Tibial nerve (tissue), 3 donors: ENCODE measurements at regions not wholly inside any gene's neighbourhood (a gene's known extent, or its start where the extent isn't known, plus 50 kb on each side); places are given as distances from the start of the nearest gene placed in this dataset.

Experiments
- POLR2A ChIP-seq, 2 donors: fragments of 450-650 bp; IDR thresholded peaks; one replicate each; pipeline ENCODE4 v1.6.1; 2017; ENCODE audit warnings: antibody characterized with exemption in 2 of 2, mild to moderate bottlenecking in 2 of 2, moderate library complexity in 2 of 2
- TF ChIP-seq, protein P1 (sequence below), 5 experiments: fragments of 200-600 bp in 3 of 5; fragments of 450-650 bp in 2 of 5; sonication (generic) in 3 of 5; IDR thresholded peaks; one replicate each; pipeline ENCODE4 v1.5.1; 2016 to 2019; ENCODE audit warnings: antibody characterized with exemption in 5 of 5, mild to moderate bottlenecking in 3 of 5, moderate library complexity in 2 of 5

DNA sequence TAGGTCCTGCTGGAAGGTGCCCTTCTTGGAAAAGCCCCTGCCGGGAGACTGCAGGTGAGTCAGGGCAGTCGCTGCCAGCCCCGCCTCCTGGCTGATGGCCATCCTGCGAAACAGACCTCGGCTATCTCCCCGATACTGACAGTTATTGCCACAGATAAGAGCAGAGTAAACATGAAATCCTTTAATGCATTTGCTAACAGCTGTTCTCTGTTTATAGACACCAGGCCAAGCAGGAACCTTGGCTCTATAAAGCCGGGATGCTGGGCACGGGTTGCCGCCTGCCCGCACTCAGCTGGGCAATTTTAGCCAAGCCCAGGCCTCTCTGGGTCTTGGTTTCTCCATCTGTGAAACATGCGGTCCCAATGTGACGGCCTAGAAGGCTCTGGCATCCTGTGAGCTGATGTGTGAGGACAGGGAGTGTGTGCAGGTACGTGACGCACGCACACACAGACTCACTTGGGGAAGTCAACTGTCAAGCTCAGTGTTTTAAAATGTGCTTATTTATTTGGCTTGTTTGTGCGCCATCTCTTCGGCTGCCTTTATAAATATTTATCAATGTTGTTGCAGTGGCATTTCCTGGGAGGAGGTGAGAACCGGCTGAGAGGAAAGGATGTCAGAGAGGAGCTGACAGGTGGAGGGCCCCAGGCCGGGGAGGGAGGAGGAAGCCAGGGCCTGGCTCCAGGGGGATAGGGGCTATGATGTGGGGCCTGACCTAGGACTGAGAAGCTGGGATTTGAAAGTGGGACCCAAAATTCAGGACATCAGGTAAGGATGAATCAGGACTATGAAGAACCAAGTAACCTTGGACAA is 50.8 kb upstream of the PRR23E start:
- TF ChIP-seq, protein P1, sequence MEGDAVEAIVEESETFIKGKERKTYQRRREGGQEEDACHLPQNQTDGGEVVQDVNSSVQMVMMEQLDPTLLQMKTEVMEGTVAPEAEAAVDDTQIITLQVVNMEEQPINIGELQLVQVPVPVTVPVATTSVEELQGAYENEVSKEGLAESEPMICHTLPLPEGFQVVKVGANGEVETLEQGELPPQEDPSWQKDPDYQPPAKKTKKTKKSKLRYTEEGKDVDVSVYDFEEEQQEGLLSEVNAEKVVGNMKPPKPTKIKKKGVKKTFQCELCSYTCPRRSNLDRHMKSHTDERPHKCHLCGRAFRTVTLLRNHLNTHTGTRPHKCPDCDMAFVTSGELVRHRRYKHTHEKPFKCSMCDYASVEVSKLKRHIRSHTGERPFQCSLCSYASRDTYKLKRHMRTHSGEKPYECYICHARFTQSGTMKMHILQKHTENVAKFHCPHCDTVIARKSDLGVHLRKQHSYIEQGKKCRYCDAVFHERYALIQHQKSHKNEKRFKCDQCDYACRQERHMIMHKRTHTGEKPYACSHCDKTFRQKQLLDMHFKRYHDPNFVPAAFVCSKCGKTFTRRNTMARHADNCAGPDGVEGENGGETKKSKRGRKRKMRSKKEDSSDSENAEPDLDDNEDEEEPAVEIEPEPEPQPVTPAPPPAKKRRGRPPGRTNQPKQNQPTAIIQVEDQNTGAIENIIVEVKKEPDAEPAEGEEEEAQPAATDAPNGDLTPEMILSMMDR (IDR thresholded peaks at IDR 0.05) = no peak
- TF ChIP-seq POLR2A (IDR thresholded peaks at IDR 0.05) = no peak
